CD4-positive, alpha-beta T cell (primary cell): ENCODE measurements at regions not wholly inside any gene's neighbourhood (a gene's known extent, or its start where the extent isn't known, plus 50 kb on each side); places are given as distances from the start of the nearest gene placed in this dataset.
"Not testable (repeated sequence)": the region's sequence is repeated elsewhere in the genome, so short reads cannot be mapped to it uniquely, and the experiment has no call there.

ENCODE experiments used
- ATAC-seq: fragments of 200-7000 bp; cut with Tn5 transposase; one replicate; pipeline ENCODE4 v1.10.0; 2022; ENCODE audit warnings: mild to moderate bottlenecking; ENCODE audit not compliant: poor library complexity
- CTCF ChIA-PET: fragments of 350-600 bp; sonication (Branson Sonifier 250); formaldehyde crosslinking; loops from one replicate; lab custom pipeline; 2021; ENCODE audit warnings: antibody characterized with exemption, inconsistent platforms; lab: Charles Lee
- POLR2A ChIA-PET: fragments of 350-600 bp; sonication (Branson Sonifier 250); formaldehyde crosslinking; loops from one replicate; lab custom pipeline; 2021; ENCODE audit warnings: antibody characterized with exemption, inconsistent platforms; lab: Charles Lee
- DNase-seq, 14 experiments: peaks; one replicate each; pipeline ENCODE4 v3.0.0-alpha.2; 2013 to 2020; ENCODE audit warnings: mixed read lengths in 2 of 14
- H3K27ac ChIP-seq, 2 donors: one replicate each; pipeline versions ENCODE4 v1.5.1 to v1.7.0; 2013; ENCODE audit warnings: low read length in 2 of 2, low read depth in 1 of 2, mild to moderate bottlenecking in 1 of 2
- H3K27me3 ChIP-seq, 2 experiments: 1 replicate in 1 of 2; 2 replicates in 1 of 2; pipeline versions ENCODE4 v1.6.1 to v1.7.0; 2013; ENCODE audit warnings: low read length in 2 of 2, control low read depth in 1 of 2, mild to moderate bottlenecking in 1 of 2, moderate library complexity in 1 of 2; ENCODE audit not compliant: insufficient read depth in 2 of 2, control insufficient read depth in 1 of 2
- H3K36me3 ChIP-seq: one replicate; pipeline ENCODE4 v1.6.1; 2013; ENCODE audit warnings: low read length, control low read depth; ENCODE audit not compliant: insufficient read depth
- H3K4me1 ChIP-seq: one replicate; pipeline ENCODE4 v1.6.1; 2013; ENCODE audit warnings: low read length, control low read depth; ENCODE audit not compliant: insufficient read depth
- H3K4me3 ChIP-seq: one replicate; pipeline ENCODE4 v1.5.1; 2013; ENCODE audit warnings: mild to moderate bottlenecking, low read length, moderate library complexity
- H3K9me3 ChIP-seq, 2 experiments: 1 replicate in 1 of 2; 2 replicates in 1 of 2; pipeline versions ENCODE4 v1.6.1 to v1.7.0; 2013; ENCODE audit warnings: low read length in 2 of 2, mild to moderate bottlenecking in 2 of 2, control low read depth in 1 of 2, moderate library complexity in 1 of 2; ENCODE audit not compliant: control insufficient read depth in 1 of 2, insufficient read depth in 1 of 2
- H3K27ac Mint-ChIP-seq: one replicate; pipeline ENCODE4 v1.8.0; 2020; ENCODE audit warnings: mixed read lengths
- H3K27me3 Mint-ChIP-seq: one replicate; pipeline ENCODE4 v1.8.0; 2021; ENCODE audit warnings: mixed read lengths
- H3K36me3 Mint-ChIP-seq: one replicate; pipeline ENCODE4 v1.8.0; 2021; ENCODE audit warnings: low read depth, mixed read lengths
- H3K4me1 Mint-ChIP-seq: one replicate; pipeline ENCODE4 v1.8.0; 2021; ENCODE audit warnings: low read depth, mixed read lengths
- H3K4me3 Mint-ChIP-seq: one replicate; pipeline ENCODE4 v1.8.0; 2020; ENCODE audit warnings: mild to moderate bottlenecking, mixed read lengths
- H3K9me3 Mint-ChIP-seq: one replicate; pipeline ENCODE4 v1.8.0; 2020; ENCODE audit warnings: mixed read lengths
- CTCF ChIP-seq: fragments of 200-600 bp; IDR thresholded peaks from one replicate; pipeline ENCODE4 v1.8.0; 2022; ENCODE audit warnings: antibody characterized with exemption, mild to moderate bottlenecking
- intact Hi-C, 2 experiments: fragments of 100-400 bp; cut with DNase I in 1 of 2; cut with micrococcal nuclease in 1 of 2; formaldehyde crosslinking; loops; one replicate each; pipeline versions ENCODE4 v1.15.1 to v1.9.0; 2023 to 2025; cut with DNase I, micrococcal nuclease

- TF ChIP-seq CTCF: no peak
Measured at GRCh38 chr2:176947754-176948153, 264.8 kb upstream of the HNRNPA3 start.

GRCh38 chr2:176951218-176951617 is 261.4 kb upstream of the HNRNPA3 start:
- H3K27ac ChIP-seq, intact Hi-C loops, H3K27me3 Mint-ChIP-seq, CTCF ChIA-PET, POLR2A ChIA-PET, ATAC-seq, H3K27me3 ChIP-seq, H3K4me1 Mint-ChIP-seq, H3K36me3 Mint-ChIP-seq, H3K4me1 ChIP-seq, H3K27ac Mint-ChIP-seq, H3K9me3 Mint-ChIP-seq, H3K4me3 Mint-ChIP-seq, H3K4me3 ChIP-seq, H3K9me3 ChIP-seq, DNase-seq, H3K36me3 ChIP-seq: not testable (repeated sequence)

More at GRCh38 chr2:176947754-176948153, 264.8 kb upstream of the HNRNPA3 start:
- Histone ChIP-seq H3K36me3 (no peaks in the 10 kb centered on the region), H3K27me3 (no peaks in the 10 kb centered on the region), H3K27ac (no peak overlapping the region), H3K4me1 (no peaks in the 10 kb centered on the region), H3K4me3 (no peak overlapping the region), H3K9me3 (peaks cover 0 to 3% of the 10 kb centered on the region in 2 experiments)
- POLR2A ChIA-PET: no interaction called here
- CTCF ChIA-PET: no interaction called here
- DNase-seq (no peak), ATAC-seq (no peak)
- intact Hi-C loops: no loop called here
- Mint-ChIP-seq H3K27me3 (no peaks in the 10 kb centered on the region), H3K4me3 (no peak overlapping the region), H3K27ac (no peak overlapping the region), H3K4me1 (no peaks in the 10 kb centered on the region), H3K9me3 (peaks cover 8% of the 10 kb centered on the region), H3K36me3 (no peaks in the 10 kb centered on the region)

- H3K4me3 Mint-ChIP-seq: no peak overlapping the region
- ATAC-seq (no peak), DNase-seq (no peak)
- no peaks in the 10 kb centered on the region for H3K4me1 ChIP-seq
- TF ChIP-seq CTCF: no peak
- no peaks in the 10 kb centered on the region for H3K36me3 Mint-ChIP-seq
- H3K27ac ChIP-seq: no peak overlapping the region
- H3K9me3 Mint-ChIP-seq: no peaks in the 10 kb centered on the region
- no peak overlapping the region for H3K27ac Mint-ChIP-seq
- no peaks in the 10 kb centered on the region for H3K4me1 Mint-ChIP-seq
- H3K27me3 Mint-ChIP-seq: peaks cover 12% of the 10 kb centered on the region
- no peaks in the 10 kb centered on the region for H3K36me3 ChIP-seq
- H3K27me3 ChIP-seq: no peaks in the 10 kb centered on the region
- ChIA-PET POLR2A (no interaction called here), CTCF (no interaction called here)
- intact Hi-C loops: no loop called here
- no peak overlapping the region for H3K4me3 ChIP-seq
- H3K9me3 ChIP-seq: no peaks in the 10 kb centered on the region
Measured at GRCh38 chr2:176956791-176957190, 255.8 kb upstream of the HNRNPA3 start.

GRCh38 chr2:176959614-176960013 is 253.0 kb upstream of the HNRNPA3 start:
- DNase-seq (no peak), ATAC-seq (no peak)
- Histone ChIP-seq H3K4me1 (no peaks in the 10 kb centered on the region), H3K9me3 (no peaks in the 10 kb centered on the region), H3K36me3 (no peaks in the 10 kb centered on the region), H3K27ac (no peak overlapping the region), H3K27me3 (no peaks in the 10 kb centered on the region), H3K4me3 (no peak overlapping the region)
- Mint-ChIP-seq H3K4me1 (no peaks in the 10 kb centered on the region), H3K4me3 (no peak overlapping the region), H3K27ac (no peak overlapping the region), H3K27me3 (peaks cover 20% of the 10 kb centered on the region), H3K9me3 (no peaks in the 10 kb centered on the region), H3K36me3 (no peaks in the 10 kb centered on the region)
- ChIA-PET CTCF (no interaction called here), POLR2A (no interaction called here)
- intact Hi-C loops: no loop called here
- TF ChIP-seq CTCF: no peak
